HG03103 (cell line): ENCODE measurements at regions not wholly inside any gene's neighbourhood (a gene's known extent, or its start where the extent isn't known, plus 50 kb on each side); places are given as distances from the start of the nearest gene placed in this dataset.
"Not testable (repeated sequence)": the region's sequence is repeated elsewhere in the genome, so short reads cannot be mapped to it uniquely, and the experiment has no call there.

Experiments used
- ATAC-seq: cut with Tn5 transposase; IDR thresholded peaks from one replicate; pipeline ENCODE4 v1.9.1; 2021; ENCODE audit warnings: low read depth; ENCODE audit not compliant: unreplicated experiment

DNA sequence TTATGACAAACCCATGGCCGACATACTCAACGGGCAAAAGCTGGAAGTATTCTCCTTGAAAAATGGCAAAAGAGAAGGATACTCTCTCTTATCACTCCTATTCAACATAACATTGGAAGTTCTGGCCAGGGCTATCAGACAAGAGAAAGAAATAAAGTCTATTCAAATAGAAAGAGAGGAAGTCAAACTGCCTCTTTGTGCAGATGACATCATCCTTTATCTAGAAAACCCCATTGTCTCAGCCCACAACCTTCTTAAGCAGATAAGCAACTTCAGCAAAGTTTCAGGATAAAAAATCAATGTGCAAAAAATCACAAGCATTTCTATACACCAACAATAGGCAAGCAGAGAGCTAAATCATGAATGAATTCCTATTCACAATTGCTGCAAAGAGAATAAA lies 1799.9 kb upstream of the ACO1 start:
- ATAC-seq = no peak

DNA sequence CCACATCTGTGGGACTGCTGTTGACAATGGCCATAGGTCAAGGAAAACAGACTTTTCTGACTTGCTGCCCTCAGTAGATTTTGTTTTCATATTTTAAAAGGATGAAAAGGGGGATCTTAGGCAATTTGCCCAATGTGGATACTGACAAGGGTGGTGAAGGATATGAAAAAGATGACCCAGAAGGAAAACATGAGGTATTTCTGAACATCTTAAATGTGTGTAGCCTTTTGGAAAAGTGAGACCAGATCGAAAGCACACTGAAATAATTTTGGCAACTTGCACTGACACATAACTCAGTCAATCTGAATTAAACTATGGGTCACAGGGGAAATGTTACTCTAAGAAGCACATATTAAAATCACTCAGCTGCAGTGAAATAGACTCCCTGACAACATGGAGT lies 1793.0 kb upstream of the ACO1 start:
- no peak for ATAC-seq

DNA sequence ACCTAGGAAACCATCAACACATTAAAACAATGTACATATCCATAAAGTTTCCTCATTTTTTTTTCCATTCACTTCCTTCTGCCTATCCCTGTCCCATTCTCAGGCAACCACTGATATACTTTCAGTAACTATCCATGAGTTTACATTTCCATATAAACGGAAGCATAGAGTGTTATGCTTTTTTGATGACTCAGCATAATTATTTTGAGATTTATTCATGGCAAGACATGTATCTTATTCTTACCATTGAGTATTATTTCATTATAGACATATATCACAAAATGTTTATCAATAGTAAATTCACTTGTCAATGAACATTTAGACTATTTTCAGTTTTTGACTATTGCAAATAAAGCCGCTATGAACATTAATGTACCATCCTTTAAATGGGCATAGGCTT lies 1786.8 kb upstream of the ACO1 start:
- no peak for ATAC-seq

DNA sequence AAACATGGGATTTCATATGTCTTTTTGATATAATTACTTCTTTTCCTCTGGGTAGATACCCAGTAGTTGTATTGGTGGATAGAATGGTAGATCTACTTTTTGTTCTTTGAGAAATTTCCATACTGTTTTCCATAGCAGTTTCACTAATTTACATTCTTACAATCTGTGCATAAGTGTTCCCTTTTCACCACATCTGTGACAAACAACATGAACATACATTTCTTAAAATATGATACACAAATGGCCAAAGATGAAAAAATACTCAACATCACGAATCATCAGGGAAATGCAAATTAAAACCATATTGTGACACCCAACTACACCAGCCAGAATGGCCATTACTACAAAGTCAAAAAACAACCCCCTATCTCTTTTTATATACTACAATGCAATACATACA lies 1778.5 kb upstream of the ACO1 start:
- no peak for ATAC-seq

DNA sequence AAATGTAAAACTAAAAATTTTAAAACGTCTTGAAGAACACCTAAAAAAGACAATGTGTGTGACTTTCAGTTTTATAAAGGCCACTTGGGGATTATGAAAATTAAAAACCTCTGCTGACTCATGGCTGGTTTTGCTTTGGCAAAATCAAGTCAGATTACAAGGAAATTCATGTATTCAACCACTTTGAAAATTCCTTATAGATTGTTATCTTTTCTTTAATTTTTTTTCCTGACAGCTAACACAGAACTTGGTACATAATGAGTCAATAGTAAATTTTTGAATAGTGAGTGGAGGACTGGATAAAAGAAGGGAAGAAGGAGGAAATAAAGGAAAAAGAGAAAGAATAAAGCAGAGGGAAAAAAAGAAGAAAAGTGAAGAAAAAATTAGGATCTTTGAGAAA lies 1774.7 kb upstream of the ACO1 start:
- ATAC-seq = no peak

DNA sequence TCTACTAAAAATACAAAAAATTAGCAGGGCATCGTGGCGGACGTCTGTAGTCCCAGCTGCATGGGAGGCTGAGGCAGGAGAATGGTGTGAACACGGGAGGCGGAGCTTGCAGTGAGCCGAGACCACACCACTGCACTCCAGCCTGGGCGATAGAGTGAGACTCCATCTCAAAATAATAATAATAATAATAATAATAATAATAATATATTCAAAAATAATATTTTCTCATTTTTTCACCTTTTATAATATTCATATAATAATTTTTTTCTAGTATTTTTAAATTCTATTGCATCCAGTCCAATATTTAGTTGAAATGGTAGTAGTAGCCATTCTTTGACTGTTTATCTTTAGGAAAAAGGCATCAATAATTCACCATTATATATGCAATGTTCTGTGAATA lies 1767.7 kb upstream of the ACO1 start:
- ATAC-seq = not testable (repeated sequence)

DNA sequence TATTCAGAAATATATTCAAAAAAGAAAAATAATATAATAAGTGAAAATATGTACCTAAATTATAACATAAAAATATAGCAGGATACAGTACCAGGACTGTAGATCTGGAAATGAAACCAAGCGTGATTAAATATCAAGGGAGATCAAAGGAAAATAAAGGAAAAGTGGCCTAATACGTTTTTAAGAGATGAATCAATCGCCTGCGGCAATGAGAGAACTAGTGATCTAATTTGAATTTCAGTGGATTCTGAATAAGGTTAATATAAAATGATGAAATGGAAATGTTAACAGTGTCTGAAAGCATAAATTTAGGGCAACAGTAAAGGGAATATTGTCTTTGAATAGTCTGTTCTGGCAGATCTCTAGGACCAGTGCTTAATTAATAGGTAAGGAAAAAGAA lies 1761.9 kb upstream of the ACO1 start:
- ATAC-seq = no peak

DNA sequence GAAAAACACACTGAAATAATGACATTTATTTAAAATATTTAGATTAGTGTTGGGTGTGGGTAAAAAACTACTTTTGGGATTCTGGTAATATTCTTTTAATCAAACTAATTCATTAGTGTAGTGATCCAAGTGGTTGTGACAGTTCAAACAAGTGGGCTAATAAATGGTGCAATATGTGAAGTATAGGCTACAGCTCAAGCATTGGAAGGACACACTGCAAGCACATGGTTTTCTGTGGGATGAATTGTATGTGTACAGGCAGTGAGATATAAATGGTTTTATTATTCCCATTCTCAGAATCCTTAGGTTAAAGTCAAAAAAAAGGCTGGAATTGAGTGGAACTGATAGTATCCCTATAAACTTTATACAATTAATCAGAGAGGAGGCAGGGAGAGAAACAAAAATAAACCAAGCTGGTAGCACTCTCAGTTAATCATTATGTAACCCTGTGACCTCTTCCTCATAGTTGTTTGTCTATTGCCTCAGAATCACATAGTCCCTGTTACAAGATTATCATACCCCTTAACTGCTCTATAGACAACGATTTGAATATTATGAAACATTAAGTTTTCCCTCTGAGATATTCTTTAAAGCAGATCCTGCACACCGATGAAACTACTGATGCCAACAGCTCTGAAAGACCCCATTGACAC lies 1755.4 kb upstream of the ACO1 start:
- ATAC-seq = no peak

DNA sequence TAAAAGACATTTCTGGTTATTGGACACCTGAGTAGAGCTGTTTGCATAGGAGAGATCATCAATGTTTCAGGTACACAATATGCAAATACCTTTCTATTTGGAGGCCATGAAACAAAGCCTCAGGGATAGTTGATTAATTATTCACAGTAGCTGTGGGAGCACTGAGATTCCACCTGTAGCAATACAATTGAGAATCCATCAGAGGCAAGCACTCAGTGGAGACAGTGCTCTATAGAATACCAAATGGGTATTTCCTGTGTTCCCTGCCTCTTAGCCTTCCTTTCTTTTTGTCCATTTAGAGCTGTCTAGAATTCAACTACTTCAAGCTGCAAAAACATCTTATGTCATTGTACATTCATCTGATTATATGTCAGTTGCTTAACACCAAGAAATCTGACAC lies 1754.0 kb upstream of the ACO1 start:
- no peak for ATAC-seq

DNA sequence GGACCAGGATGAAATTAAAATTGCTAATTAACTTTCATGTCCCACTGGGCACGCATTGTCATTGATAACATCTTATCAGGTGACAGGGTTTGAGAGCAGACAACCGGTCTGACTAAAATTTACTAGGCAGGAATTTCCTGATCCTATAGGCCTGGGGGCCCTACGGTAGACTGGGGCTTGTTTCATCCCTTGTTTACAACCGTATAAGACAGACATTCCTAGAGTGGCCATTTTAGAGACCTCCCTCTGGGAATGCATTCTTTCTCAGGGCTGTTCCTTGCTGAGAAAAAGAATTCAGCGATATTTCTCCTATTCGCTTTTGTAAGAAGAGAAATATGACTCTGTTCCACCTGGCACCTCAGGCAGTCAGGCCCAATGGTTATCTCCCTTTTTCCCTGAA lies 1737.8 kb upstream of the ACO1 start:
- ATAC-seq = not testable (repeated sequence)

DNA sequence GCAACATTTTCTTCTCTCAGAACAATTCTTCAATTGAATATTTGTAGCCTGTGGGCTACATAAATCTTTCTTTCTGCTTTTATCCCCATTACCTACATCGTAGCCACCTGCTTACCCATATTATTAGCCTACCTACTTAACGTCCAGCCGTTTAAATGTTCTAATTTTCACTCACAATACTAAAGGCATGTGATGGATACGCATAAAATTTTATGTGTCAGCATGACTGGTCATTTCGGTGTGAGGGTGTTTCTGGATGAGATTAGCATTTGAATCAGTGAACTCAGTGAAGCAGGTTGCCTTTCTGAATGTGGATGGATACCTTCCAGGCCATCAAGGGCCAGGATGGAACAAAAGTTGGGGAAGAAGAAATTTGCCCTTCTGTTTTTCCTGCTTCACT lies 1722.5 kb upstream of the ACO1 start:
- no peak for ATAC-seq

DNA sequence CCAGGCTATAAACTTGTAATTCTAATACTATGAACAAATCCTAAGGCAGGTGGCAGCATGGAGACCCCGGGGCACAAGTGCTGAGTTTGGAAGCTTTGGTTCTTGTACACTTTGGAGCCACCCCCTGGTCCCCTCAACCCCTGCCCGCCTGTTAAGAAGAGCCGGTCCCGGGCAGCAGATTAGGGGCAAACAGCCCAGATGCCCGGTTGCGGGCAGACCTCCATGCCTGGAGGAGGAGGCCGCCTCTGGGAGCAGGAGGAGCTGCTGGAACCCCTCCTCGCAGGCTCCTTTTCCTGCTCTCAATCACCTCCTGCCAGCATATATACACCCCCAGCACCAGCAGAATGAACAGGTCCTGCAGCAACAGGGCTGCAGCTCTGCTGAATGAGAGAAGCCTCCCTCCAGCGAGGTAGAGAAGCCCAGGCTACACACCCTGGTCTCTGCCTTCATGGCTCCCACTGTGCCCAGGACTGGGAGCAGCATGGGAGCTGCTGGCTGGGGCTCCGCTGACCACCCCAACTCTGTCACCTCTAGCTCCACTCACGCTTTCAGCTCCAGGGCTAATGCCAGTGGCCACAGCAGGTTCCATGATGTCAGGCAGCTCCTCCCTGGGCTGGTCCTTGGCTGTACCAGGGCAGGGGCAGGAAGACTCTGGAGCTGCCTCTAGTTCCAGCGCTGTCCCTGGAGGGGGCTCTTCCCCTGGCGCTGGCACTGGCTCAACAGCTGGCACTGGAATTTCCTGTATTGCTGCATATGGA lies 1713.5 kb upstream of the ACO1 start:
- ATAC-seq = no peak

DNA sequence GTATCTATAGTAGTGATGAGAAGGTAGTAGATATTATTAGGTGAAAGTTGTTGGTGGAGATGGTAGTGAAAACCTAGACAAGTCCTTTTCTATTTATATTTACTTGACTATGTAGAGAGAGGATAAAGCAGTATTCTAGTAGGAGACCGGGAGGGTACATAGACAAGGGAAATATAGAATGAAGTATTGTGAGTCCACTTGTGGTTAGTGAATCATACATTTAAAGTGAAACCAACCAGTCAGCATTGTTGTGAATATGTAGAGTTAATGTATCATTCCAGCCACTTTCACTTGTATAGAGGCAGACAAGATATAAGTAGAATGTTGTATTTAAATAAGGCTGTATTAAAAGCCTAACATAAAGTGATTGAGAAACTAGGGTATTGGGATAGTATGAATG lies 1711.3 kb upstream of the ACO1 start:
- ATAC-seq = no peak

DNA sequence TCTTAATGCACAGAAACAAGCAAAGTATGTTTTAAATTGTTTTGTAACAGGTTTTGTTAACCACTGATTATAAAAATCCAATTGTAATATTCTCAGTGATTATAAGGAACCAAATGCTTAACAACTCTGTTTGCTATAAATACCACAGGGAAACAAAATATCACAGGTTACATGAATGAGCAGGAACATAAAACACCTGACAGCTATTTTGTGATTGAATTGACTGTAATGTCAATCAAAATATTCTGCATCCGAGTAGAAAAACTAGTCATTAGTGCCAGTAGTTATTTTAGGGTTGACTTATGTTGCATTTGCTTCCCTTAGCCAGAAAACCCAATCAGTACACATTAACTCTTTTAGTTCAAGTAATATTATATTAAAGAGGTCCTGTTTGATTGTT lies 1707.8 kb upstream of the ACO1 start:
- ATAC-seq = no peak

DNA sequence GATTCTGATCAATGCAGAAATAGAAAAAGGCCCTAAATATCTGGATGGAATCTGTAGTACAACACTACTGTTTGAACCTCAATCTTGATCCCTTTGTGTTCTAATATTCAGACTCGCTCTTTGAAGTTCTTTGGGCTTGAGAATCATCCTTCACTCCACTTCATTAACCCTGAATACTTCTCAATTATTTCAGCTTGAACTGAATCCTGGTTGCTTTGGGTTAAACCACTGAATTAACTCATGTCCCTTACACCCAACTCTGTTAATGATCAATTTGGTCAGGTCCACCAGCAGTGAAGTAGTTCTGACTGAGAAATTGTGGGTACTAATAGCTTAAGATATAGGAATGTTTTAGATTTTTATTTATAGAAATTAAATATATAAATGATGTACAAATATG lies 1707.2 kb upstream of the ACO1 start:
- no peak for ATAC-seq

DNA sequence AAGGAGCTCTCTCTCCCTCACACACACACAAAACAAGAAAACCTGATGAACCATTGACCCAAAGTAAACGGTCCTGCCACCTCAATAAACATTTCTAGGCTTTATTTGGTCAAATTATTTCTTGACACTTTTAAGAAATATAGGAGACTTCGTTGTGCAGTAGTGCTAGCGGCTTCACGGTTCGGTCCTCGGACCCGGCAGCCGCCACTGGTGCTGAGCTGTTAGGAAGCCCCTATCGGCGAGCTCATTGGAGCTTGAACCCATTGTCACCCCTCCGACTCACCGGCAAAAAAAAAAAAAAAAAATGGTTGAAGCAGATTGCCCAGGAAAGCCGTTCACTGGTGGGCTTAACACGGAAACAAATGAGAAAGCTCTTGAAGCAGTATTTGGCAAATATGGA lies 1695.6 kb upstream of the ACO1 start:
- no peak for ATAC-seq

DNA sequence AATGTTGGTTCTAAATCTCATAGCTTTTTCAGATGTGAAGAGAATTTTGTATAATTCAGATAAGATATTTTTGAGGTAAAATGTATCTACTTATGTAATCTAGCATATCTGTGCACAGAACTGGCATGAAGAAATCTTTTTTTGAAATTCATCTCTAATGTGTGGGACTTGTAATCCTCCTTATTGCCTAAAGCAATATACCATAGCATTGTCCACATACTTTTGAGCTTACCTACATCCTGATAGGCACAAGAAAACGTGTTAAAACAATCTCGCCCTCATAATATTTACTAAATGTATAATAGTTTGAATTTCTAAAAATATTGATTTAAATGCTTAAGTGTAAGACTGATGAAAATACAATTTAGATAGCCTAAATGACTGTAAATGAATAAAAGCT lies 1686.5 kb upstream of the ACO1 start:
- ATAC-seq = no peak

DNA sequence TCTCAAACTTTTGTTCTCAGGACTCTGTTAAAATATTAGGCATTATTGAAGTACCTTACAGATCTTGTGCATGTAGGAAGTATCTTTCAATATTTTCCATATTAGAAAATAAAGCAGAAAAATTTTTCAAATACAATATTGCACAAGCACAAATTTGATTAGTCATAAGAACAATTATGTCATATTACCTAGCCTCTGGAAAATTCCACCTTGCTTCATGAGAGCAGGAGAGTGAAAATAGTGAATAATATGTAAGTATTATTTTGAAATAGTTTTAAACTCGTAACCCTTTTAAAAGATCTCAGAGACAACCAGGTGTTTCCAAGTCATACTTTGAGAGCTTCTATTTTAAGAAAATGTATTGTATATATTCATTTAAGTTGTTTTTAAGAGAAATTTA lies 1672.9 kb upstream of the ACO1 start:
- ATAC-seq = no peak

DNA sequence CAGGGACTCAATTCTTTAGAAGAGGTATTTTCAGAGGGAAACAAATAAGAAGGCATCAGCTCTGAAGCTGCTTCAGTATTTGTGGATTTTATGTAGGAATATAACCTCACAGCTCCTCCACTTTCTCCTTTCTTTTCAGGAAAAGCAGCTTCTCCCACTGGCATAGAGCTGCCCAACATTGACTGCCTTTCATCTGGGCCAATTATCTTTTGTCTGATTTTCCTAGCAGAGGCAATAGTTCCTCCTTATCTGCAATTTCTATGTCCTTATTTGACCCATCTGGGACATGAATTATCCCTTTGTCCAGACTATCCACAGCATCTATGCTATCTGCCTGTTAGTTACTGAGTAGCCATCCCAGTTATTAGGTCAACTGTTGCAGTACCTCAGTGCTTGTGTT lies 1671.2 kb upstream of the ACO1 start:
- ATAC-seq = no peak

DNA sequence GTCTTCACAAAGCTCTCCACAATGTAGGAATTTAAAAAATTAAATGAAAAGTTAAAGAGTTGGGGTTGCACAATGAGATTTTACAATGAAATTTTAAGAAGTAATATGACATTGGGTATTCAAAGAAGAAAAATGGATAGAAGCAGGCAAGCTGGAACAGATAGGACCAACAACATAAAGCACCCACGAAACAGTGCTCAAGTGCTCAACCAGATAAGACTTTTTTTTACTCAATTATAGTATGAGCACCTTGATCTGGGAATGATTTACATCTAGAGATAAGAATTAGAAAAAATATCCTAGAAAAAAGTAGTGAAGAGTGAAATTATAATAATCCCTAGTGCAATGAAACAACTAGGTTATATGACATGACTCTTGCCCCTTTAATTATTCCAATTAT lies 1670.1 kb upstream of the ACO1 start:
- ATAC-seq = no peak

DNA sequence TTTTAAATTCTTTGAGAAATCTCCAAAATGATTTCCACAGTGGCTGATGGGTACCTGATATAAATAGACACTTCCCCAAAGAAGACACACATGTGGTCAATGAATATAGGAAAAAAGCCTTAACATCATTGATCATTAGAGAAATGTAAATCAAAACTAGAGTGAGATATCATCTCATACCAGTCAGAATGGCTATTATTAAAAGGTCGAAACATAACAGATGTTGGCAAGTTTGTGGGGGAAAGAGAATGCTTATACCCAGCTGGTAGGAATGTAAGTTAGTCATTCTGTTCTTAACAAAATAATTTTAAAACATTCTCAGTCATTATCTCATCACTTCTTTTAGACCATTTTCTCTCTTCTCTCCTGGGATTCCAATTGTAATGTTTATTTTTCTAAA lies 1666.0 kb upstream of the ACO1 start:
- ATAC-seq = no peak

DNA sequence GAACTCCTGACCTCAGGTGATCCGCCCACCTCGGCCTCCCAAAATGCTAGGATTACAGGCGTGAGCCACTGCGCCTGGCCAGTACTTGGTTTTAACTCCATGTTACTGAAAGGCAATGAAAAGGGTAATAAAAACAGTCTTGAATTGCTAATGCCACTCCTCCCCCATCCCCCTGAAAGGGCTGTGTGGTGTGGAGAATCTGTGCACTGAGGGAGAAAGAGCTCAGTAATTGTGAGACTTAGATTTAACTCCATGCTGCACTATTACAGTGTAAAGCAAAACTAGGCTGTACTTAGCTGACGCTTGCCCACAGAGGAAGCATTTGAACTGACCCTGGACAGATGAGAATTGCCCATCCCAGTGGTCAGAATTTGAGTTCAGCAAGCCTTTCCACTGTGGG lies 1662.4 kb upstream of the ACO1 start:
- no peak for ATAC-seq

DNA sequence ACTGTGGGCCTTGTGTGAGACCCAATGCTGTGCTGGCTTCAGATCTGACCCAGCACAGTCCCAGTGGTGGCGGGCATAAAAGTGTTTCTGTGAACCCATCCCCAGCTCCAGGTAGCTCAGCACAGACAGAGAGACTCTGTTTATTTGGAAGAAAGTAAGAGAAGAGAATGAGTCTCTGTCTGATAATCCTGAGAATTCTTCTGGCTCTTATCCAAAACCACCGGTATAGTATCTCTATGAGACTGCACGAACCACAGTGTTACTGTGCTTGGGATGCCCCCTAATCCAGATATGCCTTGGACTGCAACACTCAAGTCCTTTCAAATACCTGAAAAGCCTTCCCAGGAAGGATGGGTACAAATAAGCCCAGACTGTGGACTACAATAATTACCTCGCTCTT lies 1660.8 kb upstream of the ACO1 start:
- no peak for ATAC-seq
